ENCODE measurements at regions not wholly inside any gene's neighbourhood (a gene's known extent, or its start where the extent isn't known, plus 50 kb on each side); places are given as distances from the start of the nearest gene placed in this dataset.
A peak's percentile ranks its signal among the peaks of the same experiment; 100 is the strongest.

- TF ChIP-seq PCBP1 (IDR thresholded peaks at IDR 0.05; ENCODE audit: borderline replicate concordance, low read depth, low read length) (no peak), ZNF577 (CRISPR knock-in tag; IDR thresholded peaks at IDR 0.05; ENCODE audit: borderline replicate concordance, low read depth) (no peak), FOSL2 (CRISPR knock-in tag; IDR thresholded peaks at IDR 0.05) (0 out of 2 replicates have a peak, but pooled peaks have one; percentile 37), EP300 (IDR thresholded peaks at IDR 0.05; ENCODE audit: low read depth in 2 of 2, low read length in 2 of 2) (peak in 1 of 2 experiments; percentile 44; a peak in 1 of 4 replicates), EP300 (CRISPR knock-in tag; IDR thresholded peaks at IDR 0.05; ENCODE audit: borderline replicate concordance) (no peak), REL (CRISPR knock-in tag; conservative IDR thresholded peaks at IDR 0.05) (no peak), GTF3A (CRISPR knock-in tag; conservative IDR thresholded peaks at IDR 0.05) (no peak), ZSCAN12 (CRISPR knock-in tag; IDR thresholded peaks at IDR 0.05) (no peak), CBFB (CRISPR knock-in tag; IDR thresholded peaks at IDR 0.05) (no peak), ZNF558 (CRISPR knock-in tag; IDR thresholded peaks at IDR 0.05; ENCODE audit: borderline replicate concordance) (no peak), ZNF124 (CRISPR knock-in tag; IDR thresholded peaks at IDR 0.05) (no peak), HNF1B (CRISPR knock-in tag; IDR thresholded peaks at IDR 0.05) (no peak), HMG20A (CRISPR knock-in tag; IDR thresholded peaks at IDR 0.05; ENCODE audit: borderline replicate concordance) (peak; percentile 55; the same call in 1 of the 2 replicates), IKZF4 (CRISPR knock-in tag; IDR thresholded peaks at IDR 0.05; ENCODE audit: borderline replicate concordance, low read depth, not compliant biosample characterization) (no peak), CHD4 (IDR thresholded peaks at IDR 0.05; ENCODE audit: borderline replicate concordance, low read length) (no peak), THAP11 (CRISPR knock-in tag; IDR thresholded peaks at IDR 0.05) (no peak), ERF (CRISPR knock-in tag; IDR thresholded peaks at IDR 0.05) (no peak)
These were observed 590.2 kb upstream of the UBE2E2 start (continued) for GRCh38 chr3:22612927-22613326.

All from HepG2 (cell line).